ENCODE measurements at regions not wholly inside any gene's neighbourhood (a gene's known extent, or its start where the extent isn't known, plus 50 kb on each side); places are given as distances from the start of the nearest gene placed in this dataset.

DNA sequence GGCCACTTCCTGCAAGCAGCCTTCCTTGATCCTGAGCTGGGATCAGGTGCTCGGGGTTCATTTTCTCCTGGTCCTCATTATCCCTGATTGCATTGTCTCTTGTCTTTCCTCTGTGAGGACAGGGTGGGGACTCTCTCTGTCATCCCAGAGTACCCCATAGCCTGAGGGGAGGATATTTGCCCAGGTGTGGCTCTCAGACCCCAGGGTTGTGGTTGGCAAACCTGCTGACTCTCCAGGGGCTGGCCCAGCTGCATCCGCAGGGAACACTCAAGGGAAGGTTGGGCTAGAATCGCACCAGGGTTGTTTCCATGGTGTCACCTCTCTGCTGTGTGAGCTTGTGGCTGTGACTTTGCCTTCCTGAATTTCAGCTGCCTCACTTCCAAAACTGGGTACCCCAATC, 276.8 kb upstream of the C1orf174 start:
- H3K27ac ChIP-seq (ENCODE audit: insufficient read depth, low read length): no peak overlapping the region
- no peak overlapping the region for H3K14ac ChIP-seq (replicated peaks; ENCODE audit: low read depth, low read length)
- H4K8ac ChIP-seq (ENCODE audit: low read depth in 2 of 2, low read length in 2 of 2): no peak overlapping the region
- H3K18ac ChIP-seq (ENCODE audit: low read depth, low read length): no peak overlapping the region
- H3K4me3 ChIP-seq (ENCODE audit: insufficient read depth, low read depth, low read length): no peak overlapping the region
- no peak overlapping the region for H2AK5ac ChIP-seq (ENCODE audit: low read depth, low read length)
- no peak overlapping the region for H2BK120ac ChIP-seq (ENCODE audit: low read depth, low read length)
- BruUV-seq (replicated peaks): no TSS peak
- no peak for ATAC-seq (ENCODE audit: low read depth)
- intact Hi-C loops (cut with micrococcal nuclease): no loop called here
- no peak overlapping the region for H4K91ac ChIP-seq (ENCODE audit: insufficient read depth, low read depth, low read length)
- ChIA-PET POLR2A (ENCODE audit: unreplicated experiment) (no interaction called here), CTCF (no interaction called here)
- H3K4me1 ChIP-seq (ENCODE audit: control insufficient read depth, insufficient read depth, low read length): no peaks in the 10 kb centered on the region
- H3K56ac ChIP-seq (ENCODE audit: extremely low read depth, insufficient read depth, low read length): no peak overlapping the region
- peaks cover 53% of the 10 kb centered on the region for H3K9me3 ChIP-seq (ENCODE audit: control insufficient read depth, insufficient read depth, low read length)
- no CpG with 5 or more reads among the region's 3 CpGs for WGBS, 2 experiments (ENCODE audit: extremely low coverage in 2 of 2, insufficient read length in 1 of 2)
- no peak for DNase-seq
- no peak overlapping the region for H3K9ac ChIP-seq (ENCODE audit: low read depth, low read length)
- TF ChIP-seq RAD21 (IDR thresholded peaks at IDR 0.05; ENCODE audit: low read length) (no peak), MAZ (IDR thresholded peaks at IDR 0.05; ENCODE audit: borderline replicate concordance, low read depth, low read length) (no peak), CHD1 (IDR thresholded peaks at IDR 0.05; ENCODE audit: low read depth, low read length) (no peak), FOS (IDR thresholded peaks at IDR 0.05; ENCODE audit: low read depth, low read length) (no peak), NFE2L2 (IDR thresholded peaks at IDR 0.05; ENCODE audit: low read depth, low read length) (no peak), MXI1 (IDR thresholded peaks at IDR 0.05; ENCODE audit: borderline replicate concordance, low read depth, low read length) (no peak), RFX5 (IDR thresholded peaks at IDR 0.05; ENCODE audit: low read depth, low read length) (no peak), SMC3 (IDR thresholded peaks at IDR 0.05; ENCODE audit: low read depth, low read length) (no peak), POLR2A (IDR thresholded peaks at IDR 0.05; ENCODE audit: low read depth, low read length) (no peak), RCOR1 (IDR thresholded peaks at IDR 0.05; ENCODE audit: insufficient replicate concordance, low read length) (no peak), ELK1 (IDR thresholded peaks at IDR 0.05; ENCODE audit: borderline replicate concordance, low read depth, low read length) (no peak), MAFK (IDR thresholded peaks at IDR 0.05; ENCODE audit: low read depth, low read length) (no peak), CEBPB (IDR thresholded peaks at IDR 0.05; ENCODE audit: low read depth, low read length) (no peak), BHLHE40 (IDR thresholded peaks at IDR 0.05; ENCODE audit: low read depth, low read length) (no peak)
- TF ChIP-seq, protein P1, sequence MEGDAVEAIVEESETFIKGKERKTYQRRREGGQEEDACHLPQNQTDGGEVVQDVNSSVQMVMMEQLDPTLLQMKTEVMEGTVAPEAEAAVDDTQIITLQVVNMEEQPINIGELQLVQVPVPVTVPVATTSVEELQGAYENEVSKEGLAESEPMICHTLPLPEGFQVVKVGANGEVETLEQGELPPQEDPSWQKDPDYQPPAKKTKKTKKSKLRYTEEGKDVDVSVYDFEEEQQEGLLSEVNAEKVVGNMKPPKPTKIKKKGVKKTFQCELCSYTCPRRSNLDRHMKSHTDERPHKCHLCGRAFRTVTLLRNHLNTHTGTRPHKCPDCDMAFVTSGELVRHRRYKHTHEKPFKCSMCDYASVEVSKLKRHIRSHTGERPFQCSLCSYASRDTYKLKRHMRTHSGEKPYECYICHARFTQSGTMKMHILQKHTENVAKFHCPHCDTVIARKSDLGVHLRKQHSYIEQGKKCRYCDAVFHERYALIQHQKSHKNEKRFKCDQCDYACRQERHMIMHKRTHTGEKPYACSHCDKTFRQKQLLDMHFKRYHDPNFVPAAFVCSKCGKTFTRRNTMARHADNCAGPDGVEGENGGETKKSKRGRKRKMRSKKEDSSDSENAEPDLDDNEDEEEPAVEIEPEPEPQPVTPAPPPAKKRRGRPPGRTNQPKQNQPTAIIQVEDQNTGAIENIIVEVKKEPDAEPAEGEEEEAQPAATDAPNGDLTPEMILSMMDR (conservative IDR thresholded peaks at IDR 0.05; ENCODE audit: low read depth, low read length): no peak
- TF ChIP-seq, protein P2, sequence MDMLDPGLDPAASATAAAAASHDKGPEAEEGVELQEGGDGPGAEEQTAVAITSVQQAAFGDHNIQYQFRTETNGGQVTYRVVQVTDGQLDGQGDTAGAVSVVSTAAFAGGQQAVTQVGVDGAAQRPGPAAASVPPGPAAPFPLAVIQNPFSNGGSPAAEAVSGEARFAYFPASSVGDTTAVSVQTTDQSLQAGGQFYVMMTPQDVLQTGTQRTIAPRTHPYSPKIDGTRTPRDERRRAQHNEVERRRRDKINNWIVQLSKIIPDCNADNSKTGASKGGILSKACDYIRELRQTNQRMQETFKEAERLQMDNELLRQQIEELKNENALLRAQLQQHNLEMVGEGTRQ (IDR thresholded peaks at IDR 0.05; ENCODE audit: low read depth, low read length): no peak
- H2BK15ac ChIP-seq (ENCODE audit: low read depth, low read length): no peak overlapping the region
- H2AK9ac ChIP-seq (replicated peaks; ENCODE audit: low read depth, low read length, poor library complexity): no peak overlapping the region
- no peak overlapping the region for H2AFZ ChIP-seq (replicated peaks; ENCODE audit: low read length, poor library complexity)
- H3K4me2 ChIP-seq (ENCODE audit: low read depth, low read length): no peak overlapping the region
- no peaks in the 10 kb centered on the region for H3K9me1 ChIP-seq (ENCODE audit: insufficient read depth, low read length)
- no peaks in the 10 kb centered on the region for H4K20me1 ChIP-seq (ENCODE audit: insufficient read depth, low read length)
- no peak overlapping the region for H4K5ac ChIP-seq (ENCODE audit: low read depth, low read length)
- H3K4ac ChIP-seq (ENCODE audit: low read depth, low read length): no peak overlapping the region
- dilution Hi-C loops (cut with HindIII; ENCODE audit: low sequenced_read_pairs, unreplicated experiment): no loop called here
- no peaks in the 10 kb centered on the region for H3K79me1 ChIP-seq (ENCODE audit: low read depth in 1 of 2, low read length in 2 of 2)
- no peaks in the 10 kb centered on the region for H3K27me3 ChIP-seq (ENCODE audit: control insufficient read depth, insufficient read depth, low read length)
- H2BK20ac ChIP-seq (ENCODE audit: low read depth, low read length): no peak overlapping the region
- no peak overlapping the region for H3K23ac ChIP-seq (ENCODE audit: low read depth, low read length)
- no peak overlapping the region for H2BK5ac ChIP-seq (ENCODE audit: low read depth, low read length, poor library complexity, severe bottlenecking)
- in situ Hi-C loops (cut with MboI; ENCODE audit: low sequenced_read_pairs): no loop called here
- no peaks in the 10 kb centered on the region for H3K36me3 ChIP-seq (ENCODE audit: control insufficient read depth, insufficient read depth, low read length)
